ENCODE measurements at regions not wholly inside any gene's neighbourhood (a gene's known extent, or its start where the extent isn't known, plus 50 kb on each side); places are given as distances from the start of the nearest gene placed in this dataset.

- no peak overlapping the region for H3K4me3 Mint-ChIP-seq
- H3K36me3 Mint-ChIP-seq (ENCODE audit: low read depth) = no peaks in the 10 kb centered on the region
- H3K27ac Mint-ChIP-seq = no peak overlapping the region
- no peak for DNase-seq
- peaks cover 29% of the 10 kb centered on the region for H3K27me3 Mint-ChIP-seq
- peaks cover 20% of the 10 kb centered on the region for H3K4me1 Mint-ChIP-seq
- CTCF ChIA-PET = interaction anchor here (0.6 to 1.3 kb wide), 2 partner anchors 15 to 68 kb away, joined by 3 to 5 read pairs; no protein-coding TSS in a partner anchor
- POLR2A ChIA-PET = no interaction called here
- peaks cover 3% of the 10 kb centered on the region for H3K9me3 Mint-ChIP-seq
Measured at GRCh38 chr2:239607517-239608191, 206.8 kb upstream of the HDAC4 start.

- ChIA-PET POLR2A (interaction anchor here (2.8 kb wide), 1 partner anchor 15 kb away, joined by 8 read pairs; no protein-coding TSS in a partner anchor), CTCF (interaction anchor here (1.3 kb wide), 1 partner anchor 16 kb away, joined by 3 read pairs; no protein-coding TSS in a partner anchor)
- Mint-ChIP-seq H3K27ac (no peak overlapping the region), H3K4me1 (peaks cover 27% of the 10 kb centered on the region), H3K27me3 (peaks cover 29% of the 10 kb centered on the region), H3K9me3 (peaks cover 3% of the 10 kb centered on the region), H3K36me3 (ENCODE audit: low read depth) (no peaks in the 10 kb centered on the region), H3K4me3 (no peak overlapping the region)
- peak; percentile 12 for DNase-seq
Measured at GRCh38 chr2:239606741-239607516, 206.1 kb upstream of the HDAC4 start.

GRCh38 chr2:239605976-239606375, 205.2 kb upstream of the HDAC4 start:
- Mint-ChIP-seq H3K9me3 (peaks cover 3% of the 10 kb centered on the region), H3K4me1 (peaks cover 35% of the 10 kb centered on the region), H3K27ac (no peak overlapping the region), H3K27me3 (peaks cover 29% of the 10 kb centered on the region), H3K4me3 (no peak overlapping the region), H3K36me3 (ENCODE audit: low read depth) (no peaks in the 10 kb centered on the region)
- no peak for DNase-seq
- POLR2A ChIA-PET = interaction anchor here (1.3 to 2.8 kb wide), 2 partner anchors 16 to 205 kb away, joined by 3 to 8 read pairs; partner anchors contain the start of gene HDAC4
- CTCF ChIA-PET = no interaction called here

- Mint-ChIP-seq H3K4me3 (no peak overlapping the region), H3K27ac (no peak overlapping the region), H3K27me3 (peaks cover 29% of the 10 kb centered on the region), H3K4me1 (peaks cover 35% of the 10 kb centered on the region), H3K9me3 (peaks cover 3% of the 10 kb centered on the region), H3K36me3 (ENCODE audit: low read depth) (no peaks in the 10 kb centered on the region)
- CTCF ChIA-PET = no interaction called here
- POLR2A ChIA-PET = interaction anchor here (1.3 to 2.8 kb wide), 3 partner anchors 14 to 204 kb away, joined by 3 to 8 read pairs (median 4); partner anchors contain the start of gene HDAC4
- DNase-seq = no peak
Measured at GRCh38 chr2:239605409-239605808, 204.6 kb upstream of the HDAC4 start.

GRCh38 chr2:239604861-239605260, 204.0 kb upstream of the HDAC4 start:
- Mint-ChIP-seq H3K4me3 (no peak overlapping the region), H3K4me1 (peaks cover 35% of the 10 kb centered on the region), H3K9me3 (peaks cover 3% of the 10 kb centered on the region), H3K27ac (no peak overlapping the region), H3K36me3 (ENCODE audit: low read depth) (no peaks in the 10 kb centered on the region), H3K27me3 (peaks cover 29% of the 10 kb centered on the region)
- no peak for DNase-seq
- ChIA-PET CTCF (no interaction called here), POLR2A (interaction anchor here (1.0 to 2.8 kb wide), 4 partner anchors 15 to 204 kb away, joined by 3 to 8 read pairs (median 4); partner anchors contain the start of gene HDAC4)

GRCh38 chr2:239603411-239604356, 202.9 kb upstream of the HDAC4 start:
- Mint-ChIP-seq H3K9me3 (peaks cover 3% of the 10 kb centered on the region), H3K4me3 (no peak overlapping the region), H3K36me3 (ENCODE audit: low read depth) (no peaks in the 10 kb centered on the region), H3K27ac (no peak overlapping the region), H3K27me3 (peaks cover 29% of the 10 kb centered on the region), H3K4me1 (peaks cover 35% of the 10 kb centered on the region)
- POLR2A ChIA-PET = interaction anchor here (1.0 to 2.8 kb wide), 3 partner anchors 16 to 23 kb away, joined by 3 to 8 read pairs (median 4); no protein-coding TSS in a partner anchor
- DNase-seq = peak; percentile 14
- CTCF ChIA-PET = interaction anchor here (0.8 kb wide), 1 partner anchor 20 kb away, joined by 3 read pairs; no protein-coding TSS in a partner anchor

- DNase-seq = peak; percentile 77
- Mint-ChIP-seq H3K36me3 (ENCODE audit: low read depth) (no peaks in the 10 kb centered on the region), H3K9me3 (peaks cover 3% of the 10 kb centered on the region), H3K4me1 (peaks cover 38% of the 10 kb centered on the region), H3K27me3 (peaks cover 27% of the 10 kb centered on the region), H3K27ac (peak overlapping the region; percentile 91), H3K4me3 (peak overlapping the region; percentile 51)
- CTCF ChIA-PET = no interaction called here
- POLR2A ChIA-PET = interaction anchor here (1.2 to 1.6 kb wide), 4 partner anchors 8 to 201 kb away, joined by 3 to 14 read pairs (median 8); partner anchors contain the start of gene HDAC4
Measured at GRCh38 chr2:239602290-239603282, 201.8 kb upstream of the HDAC4 start.

- DNase-seq = no peak
Measured at GRCh38 chr2:239601880-239602279, 201.1 kb upstream of the HDAC4 start.

GRCh38 chr2:239601201-239601851, 200.5 kb upstream of the HDAC4 start:
- ChIA-PET POLR2A (interaction anchor here (1.5 to 1.6 kb wide), 3 partner anchors 22 to 200 kb away, joined by 4 to 14 read pairs (median 11); partner anchors contain the start of gene HDAC4), CTCF (no interaction called here)
- DNase-seq = peak; percentile 15

More at GRCh38 chr2:239601880-239602279, 201.1 kb upstream of the HDAC4 start:
- no peak overlapping the region for H3K4me3 Mint-ChIP-seq
- peaks cover 3% of the 10 kb centered on the region for H3K9me3 Mint-ChIP-seq
- peaks cover 22% of the 10 kb centered on the region for H3K27me3 Mint-ChIP-seq
- POLR2A ChIA-PET = interaction anchor here (1.2 to 1.6 kb wide), 4 partner anchors 9 to 201 kb away, joined by 3 to 14 read pairs (median 8); partner anchors contain the start of gene HDAC4
- peaks cover 38% of the 10 kb centered on the region for H3K4me1 Mint-ChIP-seq
- CTCF ChIA-PET = no interaction called here
- peak overlapping the region; percentile 91 for H3K27ac Mint-ChIP-seq
- H3K36me3 Mint-ChIP-seq (ENCODE audit: low read depth) = no peaks in the 10 kb centered on the region

GRCh38 chr2:239600650-239601049, 199.8 kb upstream of the HDAC4 start:
- Mint-ChIP-seq H3K4me1 (peaks cover 34% of the 10 kb centered on the region), H3K4me3 (no peak overlapping the region), H3K27ac (no peak overlapping the region), H3K9me3 (peaks cover 3% of the 10 kb centered on the region), H3K36me3 (ENCODE audit: low read depth) (no peaks in the 10 kb centered on the region), H3K27me3 (peaks cover 11% of the 10 kb centered on the region)
- ChIA-PET POLR2A (no interaction called here), CTCF (interaction anchor here (0.6 kb wide), 1 partner anchor 29 kb away, joined by 5 read pairs; no protein-coding TSS in a partner anchor)
- DNase-seq = peak; percentile 11

More at GRCh38 chr2:239601201-239601851, 200.5 kb upstream of the HDAC4 start:
- peaks cover 16% of the 10 kb centered on the region for H3K27me3 Mint-ChIP-seq
- H3K9me3 Mint-ChIP-seq = peaks cover 3% of the 10 kb centered on the region
- no peak overlapping the region for H3K4me3 Mint-ChIP-seq
- peaks cover 38% of the 10 kb centered on the region for H3K4me1 Mint-ChIP-seq
- peak overlapping the region; percentile 38 for H3K27ac Mint-ChIP-seq
- H3K36me3 Mint-ChIP-seq (ENCODE audit: low read depth) = no peaks in the 10 kb centered on the region
